Heart right ventricle (tissue), 16 donors: ENCODE measurements at regions not wholly inside any gene's neighbourhood (a gene's known extent, or its start where the extent isn't known, plus 50 kb on each side); places are given as distances from the start of the nearest gene placed in this dataset.

Experiments
- ATAC-seq, 8 donors: fragments of 200-7000 bp; cut with Tn5 transposase; one replicate each; pipeline ENCODE4 v1.9.1; 2020; ENCODE audit warnings: mild to moderate bottlenecking in 8 of 8, moderate library complexity in 8 of 8, moderate number of reproducible peaks in 1 of 8
- DNase-seq, 2 donors: peaks; one replicate each; pipeline ENCODE4 v3.0.0-alpha.2; 2020
- H3K27ac ChIP-seq, 10 donors: fragments of 200-600 bp; sonication (generic) in 2 of 10; one replicate each; pipeline versions ENCODE4 v1.5.0 to v1.8.0; 2020 to 2022; ENCODE audit warnings: mild to moderate bottlenecking in 3 of 10
- H3K27me3 ChIP-seq, 7 donors: fragments of 200-600 bp; one replicate each; pipeline ENCODE4 v1.8.0; 2021 to 2022; ENCODE audit warnings: mild to moderate bottlenecking in 2 of 7
- H3K36me3 ChIP-seq, 9 donors: fragments of 200-600 bp; sonication (generic) in 1 of 9; one replicate each; pipeline versions ENCODE4 v1.5.0 to v1.8.0; 2020 to 2022; ENCODE audit warnings: mild to moderate bottlenecking in 2 of 9
- H3K4me1 ChIP-seq, 9 donors: fragments of 200-600 bp; sonication (generic) in 1 of 9; one replicate each; pipeline versions ENCODE4 v1.5.0 to v1.8.0; 2020 to 2022; ENCODE audit warnings: mild to moderate bottlenecking in 4 of 9
- H3K4me3 ChIP-seq, 10 donors: fragments of 200-600 bp; sonication (generic) in 2 of 10; one replicate each; pipeline versions ENCODE4 v1.5.0 to v1.8.0; 2020 to 2022; ENCODE audit warnings: mild to moderate bottlenecking in 7 of 10, moderate library complexity in 2 of 10
- H3K9me3 ChIP-seq, 11 donors: fragments of 200-600 bp in 10 of 11; sonication (generic) in 2 of 11; one replicate each; pipeline versions ENCODE4 v1.5.0 to v1.8.0; 2013 to 2022; ENCODE audit warnings: mild to moderate bottlenecking in 2 of 11, control low read depth in 1 of 11, moderate library complexity in 1 of 11
- CTCF ChIP-seq, 9 donors: fragments of 200-600 bp; sonication (generic) in 2 of 9; IDR thresholded peaks; one replicate each; pipeline versions ENCODE4 v1.5.0 to v1.8.0; 2021 to 2022; ENCODE audit warnings: antibody characterized with exemption in 9 of 9, mild to moderate bottlenecking in 5 of 9, moderate library complexity in 1 of 9
- WGBS, 2 donors: extraction: QIAGEN DNeasy Blood & Tissue Kit; methylation state at CpG; one replicate each; pipeline ENCODE4 v1.1.7; 2013; ENCODE audit warnings: inconsistent platforms in 1 of 2; 5-methylcytosine and 5-hydroxymethylcytosine counted together
- intact Hi-C, 10 donors: fragments of 100-400 bp; cut with DNase I; formaldehyde crosslinking; loops; one replicate each; pipeline versions ENCODE4 v1.11.1 to v1.14.2; 2022
- donor health status: Arrhythmogenic right ventricular cardiomyopathy.
- donor health status: ischemic (EF 13 %, LVEDD 7.1; RV severe dilation, severe dysfunction).
- donor health status: healthy with polysubstance abuse.
- donor health status: DM: no; HTN: yes; CAD: no.
- donor health status: DM: no; HTN: no; CAD: no.
- donor health status: ischemic (EF 25% LVEDD 6.9; RV normal size, moderate dysfunction).
- donor health status: ischemic (EF 25% LVEDD 5.7; RV mildly dilated, moderate dysfunction).
- donor health status: healthy.
- donor health status: DM: yes; HTN: yes; CAD: no.
- donor health status: Ischemic cardiomyopathy.
- donor health status: ischemic (EF 35%, LVEDD 5.7; RV mildly dilated, moderate dysfunction).
- donor health status: nonischemic (EF 11% LVEDD 7.7; RV severe dilation, severe dysfunction).
- donor health status: DM: yes; HTN: yes; CAD: no.
- donor health status: PGD.
- donor health status: ischemic (EF 29% LVEDD 5.4; RV normal size, mild dysfunction).
- donor health status: nonischemic (EF 23%, LVEDD 6.1; RV moderate dilation, normal function).

- WGBS, 2 donors = 84 to 94% methylated on average over 1 of the region's 1 CpG
- Histone ChIP-seq H3K36me3 (no peaks in the 10 kb centered on the region), H3K27ac (no peak overlapping the region), H3K27me3 (no peaks in the 10 kb centered on the region), H3K4me1 (no peaks in the 10 kb centered on the region), H3K9me3 (peaks cover 0 to 45% (median 13%) of the 10 kb centered on the region in 11 donors), H3K4me3 (no peak overlapping the region)
- no peak for TF ChIP-seq CTCF (IDR thresholded peaks at IDR 0.05)
- intact Hi-C loops = loop anchor here in 1 of 10 donors (5.0 kb wide), 1 partner anchor 633 kb away; no protein-coding TSS in a partner anchor
- ATAC-seq = no peak
- DNase-seq = no peak
These were observed 157.9 kb upstream of the C11orf87 start for GRCh38 chr11:109264128-109264527.

DNA sequence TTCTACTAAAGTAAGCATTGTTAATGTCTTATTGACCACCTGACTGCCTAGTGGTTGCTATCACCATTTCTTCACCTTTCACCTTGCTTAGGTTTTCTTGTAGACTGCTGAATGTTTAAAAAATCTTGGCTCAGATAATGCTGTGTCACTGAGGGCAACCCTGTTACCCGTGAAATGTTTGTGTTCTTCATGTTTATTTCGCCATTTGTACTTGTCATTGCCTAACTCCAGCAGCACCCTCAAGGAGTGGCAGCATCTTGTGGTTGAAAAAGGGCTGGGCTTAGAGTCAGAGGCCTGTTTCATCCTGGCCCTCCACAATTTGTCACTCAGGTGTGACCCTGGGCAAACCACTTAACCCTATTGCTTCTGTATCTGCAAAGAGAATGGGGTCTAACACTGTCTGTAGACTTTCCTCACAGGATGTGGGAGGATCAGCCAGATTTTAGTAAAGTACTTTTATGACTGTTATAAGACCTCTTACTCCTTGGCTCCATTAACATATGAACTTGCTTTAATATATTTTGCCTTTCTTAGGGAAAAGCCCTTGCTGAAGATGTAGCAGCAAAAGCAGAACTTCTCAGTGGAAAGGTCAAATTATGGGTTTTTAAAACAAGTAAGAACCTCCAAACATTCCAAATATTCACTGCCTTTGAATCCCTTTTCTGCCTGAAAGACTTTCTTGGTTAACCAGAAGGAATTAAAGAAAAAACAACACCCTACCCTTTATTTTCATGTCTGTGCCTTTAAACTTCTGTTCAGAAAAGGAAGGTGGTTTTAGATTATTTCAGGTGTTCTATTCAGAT, 154.5 kb upstream of the C11orf87 start:
- ATAC-seq (no peak), DNase-seq (no peak)
- 71 to 80% methylated on average over 2 of the region's 2 CpGs for WGBS, 2 donors
- no peaks in the 10 kb centered on the region for H3K27me3 ChIP-seq
- peaks cover 0 to 33% (median 12%) of the 10 kb centered on the region in 11 donors for H3K9me3 ChIP-seq
- H3K27ac ChIP-seq = no peak overlapping the region
- no peaks in the 10 kb centered on the region for H3K4me1 ChIP-seq
- H3K36me3 ChIP-seq = no peaks in the 10 kb centered on the region
- intact Hi-C loops = no loop called here
- H3K4me3 ChIP-seq = no peak overlapping the region
- no peak for TF ChIP-seq CTCF (IDR thresholded peaks at IDR 0.05)

- Histone ChIP-seq H3K4me3 (no peak overlapping the region), H3K36me3 (no peaks in the 10 kb centered on the region), H3K27me3 (no peaks in the 10 kb centered on the region), H3K27ac (no peak overlapping the region), H3K9me3 (peaks cover 0 to 28% (median 0%) of the 10 kb centered on the region in 11 donors), H3K4me1 (no peaks in the 10 kb centered on the region)
- WGBS, 2 donors = 64 to 65% methylated on average over 2 of the region's 2 CpGs
- intact Hi-C loops = no loop called here
- ATAC-seq (no peak), DNase-seq (no peak)
- TF ChIP-seq CTCF (IDR thresholded peaks at IDR 0.05) = no peak
These were observed 146.1 kb upstream of the C11orf87 start for GRCh38 chr11:109275931-109276330.

- TF ChIP-seq CTCF (IDR thresholded peaks at IDR 0.05) = no peak
- intact Hi-C loops = no loop called here
- no peak for DNase-seq
- H3K4me1 ChIP-seq = peaks cover 0 to 11% (median 0%) of the 10 kb centered on the region in 9 donors
- H3K36me3 ChIP-seq = no peaks in the 10 kb centered on the region
- 49 to 54% methylated on average over 2 of the region's 2 CpGs for WGBS, 2 donors
- H3K27ac ChIP-seq = no peak overlapping the region
- no peak overlapping the region for H3K4me3 ChIP-seq
- H3K27me3 ChIP-seq = no peaks in the 10 kb centered on the region
- H3K9me3 ChIP-seq = peaks cover 0 to 22% (median 0%) of the 10 kb centered on the region in 11 donors
- ATAC-seq = no peak
These were observed 136.5 kb upstream of the C11orf87 start for GRCh38 chr11:109285465-109285864.
